Endothelial cell of umbilical vein (primary cell): ENCODE measurements at regions not wholly inside any gene's neighbourhood (a gene's known extent, or its start where the extent isn't known, plus 50 kb on each side); places are given as distances from the start of the nearest gene placed in this dataset.

Source experiments
- BruUV-seq: library from RNA; stranded (reverse); fragments of 400-500 nt; replicated peaks from 2 replicates; lab custom pipeline; 2021; lab: Mats Ljungman, UMichigan
- CTCF ChIA-PET: fragments of 300-600, 350-600 bp; sonication (Branson Sonifier 250); formaldehyde crosslinking; loops from one replicate; lab custom pipeline; 2021; ENCODE audit warnings: antibody characterized with exemption, inconsistent platforms; lab: Charles Lee
- POLR2A ChIA-PET: fragments of 300-600, 350-600 bp; sonication (Branson Sonifier 250); formaldehyde crosslinking; loops from one replicate; lab custom pipeline; 2021; ENCODE audit warnings: antibody characterized with exemption, inconsistent platforms; lab: Charles Lee
- DNase-seq: peaks from one replicate; pipeline ENCODE4 v3.0.0-alpha.2; 2011; ENCODE audit warnings: low read depth, low spot score
- FAIRE-seq: peaks from 2 replicates; lab custom pipeline; 2011; peaks lifted over from hg19 to GRCh38; lab: Jason Lieb, UNC
- H2AFZ ChIP-seq: 2 replicates; pipeline ENCODE4 v1.6.0; 2012; ENCODE audit warnings: low read depth, low read length, control low read depth, inconsistent platforms
- H3K27ac ChIP-seq: 2 replicates; pipeline ENCODE4 v1.5.1; 2011; ENCODE audit warnings: low read depth, mild to moderate bottlenecking, control low read depth, low read length, moderate library complexity; ENCODE audit not compliant: insufficient read depth
- H3K27me3 ChIP-seq, 2 experiments: 2 replicates each; pipeline versions ENCODE4 v1.6.0 to v1.6.1; 2011; ENCODE audit warnings: low read length in 2 of 2, mixed read lengths in 1 of 2; ENCODE audit not compliant: control insufficient read depth in 2 of 2, insufficient read depth in 2 of 2
- H3K36me3 ChIP-seq, 2 experiments: 2 replicates in 1 of 2; 3 replicates in 1 of 2; pipeline ENCODE4 v1.5.1; 2011; ENCODE audit warnings: low read length in 2 of 2, mild to moderate bottlenecking in 1 of 2, moderate library complexity in 1 of 2; ENCODE audit not compliant: control insufficient read depth in 2 of 2, insufficient read depth in 2 of 2; ENCODE audit errors: extremely low read depth in 1 of 2
- H3K4me1 ChIP-seq: 3 replicates; pipeline ENCODE4 v1.5.1; 2011; ENCODE audit warnings: mild to moderate bottlenecking, low read length; ENCODE audit not compliant: control insufficient read depth, insufficient read depth; ENCODE audit errors: extremely low read depth
- H3K4me2 ChIP-seq: 2 replicates; pipeline ENCODE4 v1.6.1; 2011; ENCODE audit warnings: low read length, control low read depth, mixed read lengths; ENCODE audit not compliant: insufficient read depth
- H3K4me3 ChIP-seq, 3 experiments: fragments of 200-600 bp in 1 of 3; sonication (generic), shearing (Covaris generic) in 1 of 3; replicated peaks in 1 of 3; 2 replicates each; pipeline ENCODE4 v1.5.1; 2011 to 2016; ENCODE audit warnings: control low read depth in 3 of 3, low read length in 3 of 3, mild to moderate bottlenecking in 2 of 3, inconsistent platforms in 1 of 3, low read depth in 1 of 3, moderate library complexity in 1 of 3; ENCODE audit not compliant: insufficient read depth in 1 of 3
- H3K79me2 ChIP-seq: 2 replicates; pipeline ENCODE4 v1.6.0; 2012; ENCODE audit warnings: low read length, inconsistent platforms; ENCODE audit not compliant: control insufficient read depth, insufficient read depth
- H3K9ac ChIP-seq: replicated peaks from 2 replicates; pipeline ENCODE3; 2011; ENCODE audit warnings: low read length, control low read depth; ENCODE audit not compliant: insufficient read depth; ENCODE audit errors: extremely low read depth
- H3K9me1 ChIP-seq: replicated peaks from 3 replicates; pipeline ENCODE4 v1.6.0; 2011; ENCODE audit warnings: mild to moderate bottlenecking, low read length; ENCODE audit not compliant: control insufficient read depth, insufficient read depth; ENCODE audit errors: extremely low read depth
- H3K9me3 ChIP-seq: replicated peaks from 2 replicates; pipeline ENCODE4 v1.5.1; 2012; ENCODE audit warnings: low read length, inconsistent platforms; ENCODE audit not compliant: control insufficient read depth, insufficient read depth
- H4K20me1 ChIP-seq: replicated peaks from 2 replicates; pipeline ENCODE3; 2011; ENCODE audit warnings: mild to moderate bottlenecking, low read length; ENCODE audit not compliant: control insufficient read depth, insufficient read depth; ENCODE audit errors: extremely low read depth
- CTCF ChIP-seq, 2 donors: IDR thresholded peaks; 1 replicate in 1 of 2; 2 replicates in 1 of 2; pipeline ENCODE4 v1.5.1; 2011; ENCODE audit warnings: low read length in 2 of 2, mild to moderate bottlenecking in 2 of 2, moderate library complexity in 2 of 2, control low read depth in 1 of 2, inconsistent platforms in 1 of 2, low read depth in 1 of 2; ENCODE audit not compliant: insufficient read depth in 1 of 2; ENCODE audit errors: extremely low read depth in 1 of 2
- EZH2 ChIP-seq: IDR thresholded peaks from 2 replicates; pipeline ENCODE4 v1.6.1; 2012; ENCODE audit warnings: borderline replicate concordance, low read depth, mild to moderate bottlenecking, moderate library complexity, low read length, inconsistent platforms; ENCODE audit not compliant: severe bottlenecking
- FOS ChIP-seq: IDR thresholded peaks from 2 replicates; pipeline ENCODE4 v1.6.1; 2011; ENCODE audit warnings: mild to moderate bottlenecking, low read length, moderate library complexity, borderline replicate concordance; ENCODE audit not compliant: insufficient read depth
- GATA2 ChIP-seq: IDR thresholded peaks from 2 replicates; pipeline ENCODE4 v1.7.0; 2011; ENCODE audit warnings: low read depth, mild to moderate bottlenecking, moderate library complexity, mixed read lengths, low read length; ENCODE audit not compliant: insufficient read length, insufficient read depth
- JUN ChIP-seq: IDR thresholded peaks from 2 replicates; pipeline ENCODE4 v1.6.1; 2011; ENCODE audit warnings: borderline replicate concordance, low read depth; ENCODE audit not compliant: insufficient read length, insufficient read depth
- MAX ChIP-seq: IDR thresholded peaks from 2 replicates; pipeline ENCODE4 v1.6.1; 2011; ENCODE audit not compliant: insufficient read depth, insufficient read length
- MYC ChIP-seq: IDR thresholded peaks from one replicate; pipeline ENCODE4 v1.6.1; 2011; ENCODE audit warnings: mild to moderate bottlenecking, low read depth, low read length
- POLR2A ChIP-seq: IDR thresholded peaks from 2 replicates; pipeline ENCODE4 v1.6.1; 2012; ENCODE audit warnings: low read depth, mild to moderate bottlenecking, control low read depth, low read length
- POLR2AphosphoS5 ChIP-seq: IDR thresholded peaks from 2 replicates; pipeline ENCODE4 v1.6.1; 2012; ENCODE audit warnings: low read depth, mild to moderate bottlenecking, control low read depth, low read length, moderate library complexity; ENCODE audit not compliant: insufficient read depth
- dilution Hi-C: fragments of 300-500 bp; cut with MboI; formaldehyde crosslinking; loops from one replicate; pipeline ENCODE4 v1.15.0; 2019; ENCODE audit warnings: low sequenced_read_pairs; ENCODE audit not compliant: extremely low pct_ligation_motif_present
- intact Hi-C: fragments of 100-400 bp; cut with micrococcal nuclease; formaldehyde crosslinking; loops from one replicate; pipeline ENCODE4 v1.10.0; 2022

GRCh38 chr2:136323195-136323594 is 205.2 kb upstream of the CXCR4 start:
- Histone ChIP-seq H3K9me1 (no peaks in the 10 kb centered on the region), H3K4me3 (no peak overlapping the region), H3K27me3 (no peaks in the 10 kb centered on the region), H3K4me1 (no peaks in the 10 kb centered on the region), H2AFZ (no peak overlapping the region), H3K36me3 (no peaks in the 10 kb centered on the region), H3K9ac (no peak overlapping the region), H3K27ac (no peak overlapping the region), H3K4me2 (no peak overlapping the region), H3K9me3 (no peaks in the 10 kb centered on the region), H3K79me2 (no peaks in the 10 kb centered on the region), H4K20me1 (no peaks in the 10 kb centered on the region)
- TF ChIP-seq MAX (no peak), CTCF (IDR thresholded peaks at IDR 0.05; ENCODE audit: extremely low read depth in 1 of 2, insufficient read depth in 1 of 2, low read depth in 1 of 2, low read length in 2 of 2) (no peak), EZH2 (no peak), GATA2 (no peak), JUN (no peak), MYC (no peak), POLR2A (no peak), FOS (no peak), POLR2AphosphoS5 (no peak)
- dilution Hi-C loops: no loop called here
- no peak for DNase-seq
- no peak for FAIRE-seq
- ChIA-PET CTCF (interaction anchor here (1.3 kb wide), 1 partner anchor 409 kb away, joined by 4 read pairs; no protein-coding TSS in a partner anchor), POLR2A (no interaction called here)
- intact Hi-C loops: no loop called here
- BruUV-seq: no TSS peak
